ENCODE measurements at regions not wholly inside any gene's neighbourhood (a gene's known extent, or its start where the extent isn't known, plus 50 kb on each side); places are given as distances from the start of the nearest gene placed in this dataset.
"Not testable (repeated sequence)": the region's sequence is repeated elsewhere in the genome, so short reads cannot be mapped to it uniquely, and the experiment has no call there.

DNA sequence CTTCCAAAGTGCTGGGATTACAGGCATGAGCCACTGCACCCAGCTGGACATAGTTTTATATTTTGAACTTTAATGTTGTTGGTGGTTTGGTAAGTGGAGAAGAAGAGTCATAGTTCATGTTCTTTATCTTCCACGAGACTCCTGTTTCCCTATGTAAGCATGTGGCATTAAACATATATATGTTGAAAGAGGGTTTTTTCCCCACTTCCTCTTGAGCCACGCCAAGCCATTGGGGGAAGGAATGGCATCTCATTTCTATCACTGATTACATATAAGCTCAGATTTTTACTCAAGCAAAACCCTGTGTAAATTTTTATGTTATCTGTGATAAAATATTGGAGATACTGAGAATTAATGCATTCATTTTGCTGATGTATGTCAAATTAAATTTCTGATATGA, 300.4 kb downstream of the PHF14 start:
- H3K27me3 ChIP-seq: no peaks in the 10 kb centered on the region
- no peaks in the 10 kb centered on the region for H3K9me3 ChIP-seq
- no peak for DNase-seq
- no peak overlapping the region for H3K27ac ChIP-seq
- H3K4me3 ChIP-seq (replicated peaks in 1 of 3): no peak overlapping the region
- no peaks in the 10 kb centered on the region for H3K36me3 ChIP-seq
- TF ChIP-seq, protein P1, sequence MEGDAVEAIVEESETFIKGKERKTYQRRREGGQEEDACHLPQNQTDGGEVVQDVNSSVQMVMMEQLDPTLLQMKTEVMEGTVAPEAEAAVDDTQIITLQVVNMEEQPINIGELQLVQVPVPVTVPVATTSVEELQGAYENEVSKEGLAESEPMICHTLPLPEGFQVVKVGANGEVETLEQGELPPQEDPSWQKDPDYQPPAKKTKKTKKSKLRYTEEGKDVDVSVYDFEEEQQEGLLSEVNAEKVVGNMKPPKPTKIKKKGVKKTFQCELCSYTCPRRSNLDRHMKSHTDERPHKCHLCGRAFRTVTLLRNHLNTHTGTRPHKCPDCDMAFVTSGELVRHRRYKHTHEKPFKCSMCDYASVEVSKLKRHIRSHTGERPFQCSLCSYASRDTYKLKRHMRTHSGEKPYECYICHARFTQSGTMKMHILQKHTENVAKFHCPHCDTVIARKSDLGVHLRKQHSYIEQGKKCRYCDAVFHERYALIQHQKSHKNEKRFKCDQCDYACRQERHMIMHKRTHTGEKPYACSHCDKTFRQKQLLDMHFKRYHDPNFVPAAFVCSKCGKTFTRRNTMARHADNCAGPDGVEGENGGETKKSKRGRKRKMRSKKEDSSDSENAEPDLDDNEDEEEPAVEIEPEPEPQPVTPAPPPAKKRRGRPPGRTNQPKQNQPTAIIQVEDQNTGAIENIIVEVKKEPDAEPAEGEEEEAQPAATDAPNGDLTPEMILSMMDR (IDR thresholded peaks at IDR 0.05): no peak
- TF ChIP-seq POLR2A (IDR thresholded peaks at IDR 0.05): no peak
- no peaks in the 10 kb centered on the region for H3K4me1 ChIP-seq
- intact Hi-C loops (cut with DNase I): no loop called here
- 81 to 82% methylated on average over 2 of the region's 2 CpGs for WGBS, 2 donors

DNA sequence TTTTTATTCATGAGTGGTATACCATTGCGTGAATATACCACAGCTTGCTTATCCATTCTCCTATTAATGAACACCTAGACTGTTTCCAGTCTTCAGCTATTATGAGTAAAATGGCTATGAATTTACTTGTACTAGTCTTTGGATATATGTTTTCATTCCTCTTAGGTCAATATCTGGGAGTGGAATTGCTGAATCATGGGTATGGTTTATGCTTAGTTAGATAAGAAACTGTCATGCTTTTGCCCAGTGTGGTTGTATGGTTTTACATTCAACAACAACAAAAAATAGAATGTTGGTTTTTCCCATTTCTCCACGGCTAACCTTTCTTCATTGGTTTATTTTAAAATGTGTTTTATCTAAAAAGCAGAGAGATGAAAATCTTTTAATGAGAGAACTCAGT, 308.3 kb downstream of the PHF14 start:
- TF ChIP-seq, protein P1 (IDR thresholded peaks at IDR 0.05): no peak
- TF ChIP-seq POLR2A (IDR thresholded peaks at IDR 0.05): no peak
- no peak overlapping the region for H3K27ac ChIP-seq
- WGBS, 2 donors: 50 to 95% methylated on average over 2 of the region's 2 CpGs
- H3K27me3 ChIP-seq: no peaks in the 10 kb centered on the region
- H3K4me3 ChIP-seq (replicated peaks in 1 of 3): no peak overlapping the region
- H3K36me3 ChIP-seq: no peaks in the 10 kb centered on the region
- intact Hi-C loops (cut with DNase I): no loop called here
- no peak for DNase-seq
- H3K4me1 ChIP-seq: no peaks in the 10 kb centered on the region
- no peaks in the 10 kb centered on the region for H3K9me3 ChIP-seq

DNA sequence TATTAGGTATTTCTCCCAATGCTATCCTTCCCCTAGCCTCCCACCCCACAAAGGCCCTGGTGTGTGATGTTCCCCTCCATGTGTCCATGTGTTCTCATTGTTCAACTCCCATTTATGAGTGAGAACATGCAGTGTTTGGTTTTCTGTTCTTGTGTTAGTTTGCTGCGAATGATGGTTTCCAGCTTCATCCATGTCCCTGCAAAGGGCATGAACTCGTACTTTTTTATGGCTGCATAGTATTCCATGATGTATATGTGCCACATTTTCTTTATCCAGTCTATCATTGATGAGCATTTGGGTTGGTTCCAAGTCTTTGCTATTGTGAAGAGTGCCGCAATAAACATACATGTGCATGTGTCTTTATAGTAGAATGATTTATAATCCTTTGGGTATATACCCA, 309.9 kb downstream of the PHF14 start:
- H3K9me3 ChIP-seq; H3K27me3 ChIP-seq; intact Hi-C loops (cut with DNase I); DNase-seq; H3K27ac ChIP-seq; H3K36me3 ChIP-seq; H3K4me1 ChIP-seq; H3K4me3 ChIP-seq (replicated peaks in 1 of 3): not testable (repeated sequence)
- 90 to 97% methylated on average over 3 of the region's 3 CpGs for WGBS, 2 donors

DNA sequence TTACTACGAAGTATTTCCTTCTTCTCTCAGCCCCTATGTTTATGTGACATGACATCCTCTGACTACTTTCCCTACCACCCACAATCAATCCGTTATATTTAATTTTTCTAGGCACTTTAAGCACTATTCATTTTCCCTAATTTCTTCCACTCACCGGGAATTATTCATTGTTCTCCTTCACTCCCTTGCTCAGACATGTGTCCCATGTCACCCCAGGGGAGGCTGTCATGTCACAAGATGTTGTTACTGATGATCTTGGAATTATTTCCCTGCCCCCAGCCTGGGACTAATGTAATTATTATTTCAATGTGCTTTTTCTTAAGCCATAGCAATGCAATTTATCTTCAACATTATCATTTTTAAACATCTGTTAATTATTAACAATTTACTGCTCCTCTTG, 317.2 kb downstream of the PHF14 start:
- DNase-seq: no peak
- H3K27me3 ChIP-seq: no peaks in the 10 kb centered on the region
- no peak overlapping the region for H3K4me3 ChIP-seq (replicated peaks in 1 of 3)
- H3K9me3 ChIP-seq: no peaks in the 10 kb centered on the region
- no peaks in the 10 kb centered on the region for H3K4me1 ChIP-seq
- no peak overlapping the region for H3K27ac ChIP-seq
- intact Hi-C loops (cut with DNase I): no loop called here
- H3K36me3 ChIP-seq: no peaks in the 10 kb centered on the region
- no peak for TF ChIP-seq POLR2A (IDR thresholded peaks at IDR 0.05)
- TF ChIP-seq, protein P1 (IDR thresholded peaks at IDR 0.05): no peak
- 75 to 82% methylated on average over 3 of the region's 3 CpGs for WGBS, 2 donors

DNA sequence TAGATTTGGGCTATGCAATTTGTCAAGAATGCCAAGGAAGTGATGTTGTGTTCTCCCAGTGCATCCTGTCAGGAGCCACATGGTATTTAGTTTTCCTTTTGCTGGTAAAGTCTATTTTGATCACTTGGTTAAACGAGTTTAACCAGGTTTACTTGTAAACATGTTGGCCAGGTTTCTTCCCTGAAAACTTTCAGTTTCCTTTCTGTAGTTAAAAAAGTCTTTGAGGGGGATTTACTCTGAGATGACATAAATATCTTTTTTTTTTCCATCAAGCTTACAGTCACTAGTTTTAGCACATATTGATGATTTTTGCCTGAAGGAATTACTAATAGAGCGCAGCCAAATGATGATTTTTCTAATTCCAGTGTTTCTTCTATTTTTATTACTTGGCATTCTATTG, 320.5 kb downstream of the PHF14 start:
- H3K4me3 ChIP-seq (replicated peaks in 1 of 3): no peak overlapping the region
- intact Hi-C loops (cut with DNase I): no loop called here
- H3K36me3 ChIP-seq: no peaks in the 10 kb centered on the region
- no peaks in the 10 kb centered on the region for H3K4me1 ChIP-seq
- H3K27ac ChIP-seq: no peak overlapping the region
- no peaks in the 10 kb centered on the region for H3K9me3 ChIP-seq
- DNase-seq: no peak
- TF ChIP-seq, protein P1 (IDR thresholded peaks at IDR 0.05): no peak
- no peak for TF ChIP-seq POLR2A (IDR thresholded peaks at IDR 0.05)
- no peaks in the 10 kb centered on the region for H3K27me3 ChIP-seq
- WGBS, 2 donors: 77 to 86% methylated on average over 2 of the region's 2 CpGs

DNA sequence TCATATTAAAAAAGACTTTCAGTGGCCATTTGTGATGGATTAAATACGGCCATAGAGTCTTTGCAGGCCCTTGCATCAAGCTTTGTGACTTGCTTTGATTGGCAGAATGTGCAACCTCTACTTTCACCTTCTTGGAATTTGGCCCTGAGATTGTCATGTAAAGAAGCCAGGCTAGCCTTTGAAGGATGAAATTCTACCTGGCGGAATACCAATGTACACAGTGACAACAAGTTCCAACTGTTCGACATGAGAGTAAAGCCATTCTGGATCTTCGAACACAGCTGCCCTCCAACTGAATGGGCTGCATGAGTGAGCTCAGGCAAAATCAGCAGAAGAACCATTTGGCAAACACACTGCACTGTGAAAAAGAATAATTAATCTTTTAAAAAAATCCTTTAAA, 321.3 kb downstream of the PHF14 start:
- Histone ChIP-seq H3K27ac (no peak overlapping the region), H3K4me1 (no peaks in the 10 kb centered on the region), H3K36me3 (no peaks in the 10 kb centered on the region), H3K27me3 (no peaks in the 10 kb centered on the region), H3K9me3 (no peaks in the 10 kb centered on the region), H3K4me3 (replicated peaks in 1 of 3) (no peak overlapping the region)
- intact Hi-C loops (cut with DNase I): no loop called here
- TF ChIP-seq, protein P1 (IDR thresholded peaks at IDR 0.05): no peak
- peak; percentile 5 to 7 for DNase-seq
- WGBS, 2 donors: 46 to 52% methylated on average over 4 of the region's 4 CpGs
